ENCODE measurements at regions not wholly inside any gene's neighbourhood (a gene's known extent, or its start where the extent isn't known, plus 50 kb on each side); places are given as distances from the start of the nearest gene placed in this dataset.

DNA sequence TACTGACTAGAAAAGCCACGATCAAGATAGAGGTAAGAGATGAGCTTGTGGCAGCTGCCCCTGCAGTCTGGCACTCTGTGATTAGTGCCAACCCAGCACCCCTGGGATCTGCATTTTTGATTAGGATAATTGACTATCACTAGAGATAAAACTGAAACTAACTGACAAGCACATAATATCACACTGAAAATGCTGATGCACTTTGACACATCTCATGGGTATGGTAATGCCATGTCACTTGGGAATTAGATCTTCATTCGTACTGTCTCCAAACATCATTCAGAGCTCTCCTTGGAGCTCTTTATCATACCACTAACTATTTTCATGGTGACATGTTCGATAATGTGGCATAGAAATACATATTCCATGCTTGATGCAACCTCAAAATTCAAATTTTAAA is 612.9 kb upstream of the BTBD3 start:
- Histone ChIP-seq H4K20me1 (ENCODE audit: insufficient read depth, low read length, poor library complexity, severe bottlenecking) (no peaks in the 10 kb centered on the region), H3K27me3 (ENCODE audit: insufficient read depth, low read length, poor library complexity, severe bottlenecking) (no peaks in the 10 kb centered on the region), H2AFZ (ENCODE audit: low read length) (no peak overlapping the region), H3K9me3 (ENCODE audit: insufficient read depth, low read depth, low read length) (no peaks in the 10 kb centered on the region), H3F3A (ENCODE audit: low read depth) (no peaks in the 10 kb centered on the region), H3K9ac (ENCODE audit: low read depth, low read length, poor library complexity, severe bottlenecking) (no peak overlapping the region), H3K36me3 (ENCODE audit: insufficient read depth, low read length) (no peaks in the 10 kb centered on the region), H3K79me2 (ENCODE audit: insufficient read depth, low read length) (no peaks in the 10 kb centered on the region), H3K9me2 (replicated peaks; ENCODE audit: low read depth, low read length) (no peaks in the 10 kb centered on the region), H3K4me2 (ENCODE audit: low read depth, low read length, poor library complexity, severe bottlenecking) (no peak overlapping the region), H3K4me3 (ENCODE audit: low read length, poor library complexity, severe bottlenecking) (no peak overlapping the region), H3K4me1 (ENCODE audit: insufficient read depth, low read length, poor library complexity, severe bottlenecking) (no peaks in the 10 kb centered on the region)
- no peak for TF ChIP-seq EZH2phosphoT487 (IDR thresholded peaks at IDR 0.05; ENCODE audit: borderline replicate concordance)
- TF ChIP-seq, protein P1, sequence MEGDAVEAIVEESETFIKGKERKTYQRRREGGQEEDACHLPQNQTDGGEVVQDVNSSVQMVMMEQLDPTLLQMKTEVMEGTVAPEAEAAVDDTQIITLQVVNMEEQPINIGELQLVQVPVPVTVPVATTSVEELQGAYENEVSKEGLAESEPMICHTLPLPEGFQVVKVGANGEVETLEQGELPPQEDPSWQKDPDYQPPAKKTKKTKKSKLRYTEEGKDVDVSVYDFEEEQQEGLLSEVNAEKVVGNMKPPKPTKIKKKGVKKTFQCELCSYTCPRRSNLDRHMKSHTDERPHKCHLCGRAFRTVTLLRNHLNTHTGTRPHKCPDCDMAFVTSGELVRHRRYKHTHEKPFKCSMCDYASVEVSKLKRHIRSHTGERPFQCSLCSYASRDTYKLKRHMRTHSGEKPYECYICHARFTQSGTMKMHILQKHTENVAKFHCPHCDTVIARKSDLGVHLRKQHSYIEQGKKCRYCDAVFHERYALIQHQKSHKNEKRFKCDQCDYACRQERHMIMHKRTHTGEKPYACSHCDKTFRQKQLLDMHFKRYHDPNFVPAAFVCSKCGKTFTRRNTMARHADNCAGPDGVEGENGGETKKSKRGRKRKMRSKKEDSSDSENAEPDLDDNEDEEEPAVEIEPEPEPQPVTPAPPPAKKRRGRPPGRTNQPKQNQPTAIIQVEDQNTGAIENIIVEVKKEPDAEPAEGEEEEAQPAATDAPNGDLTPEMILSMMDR (conservative IDR thresholded peaks at IDR 0.05; ENCODE audit: low read length) = no peak

DNA sequence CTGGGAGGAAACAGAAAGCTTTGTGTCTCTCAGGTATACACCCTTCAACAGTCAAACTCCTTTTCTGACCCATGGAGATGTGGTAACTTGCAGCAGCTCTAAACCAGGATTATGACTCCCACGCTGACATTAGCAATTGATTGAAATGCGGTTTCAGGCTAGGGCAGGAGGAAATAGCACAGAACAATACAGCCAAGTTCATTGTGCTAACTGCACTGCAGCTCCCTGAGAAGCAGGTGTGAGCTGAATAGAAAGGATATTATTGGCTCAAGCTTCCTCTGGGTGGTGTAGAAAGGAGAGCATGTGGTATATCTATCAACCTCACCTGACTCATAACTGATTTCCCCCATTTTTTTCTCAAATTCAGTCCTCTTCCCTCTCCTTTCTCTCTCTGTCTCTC is 612.3 kb upstream of the BTBD3 start:
- H3K4me1 ChIP-seq (ENCODE audit: insufficient read depth, low read length, poor library complexity, severe bottlenecking) = no peaks in the 10 kb centered on the region

DNA sequence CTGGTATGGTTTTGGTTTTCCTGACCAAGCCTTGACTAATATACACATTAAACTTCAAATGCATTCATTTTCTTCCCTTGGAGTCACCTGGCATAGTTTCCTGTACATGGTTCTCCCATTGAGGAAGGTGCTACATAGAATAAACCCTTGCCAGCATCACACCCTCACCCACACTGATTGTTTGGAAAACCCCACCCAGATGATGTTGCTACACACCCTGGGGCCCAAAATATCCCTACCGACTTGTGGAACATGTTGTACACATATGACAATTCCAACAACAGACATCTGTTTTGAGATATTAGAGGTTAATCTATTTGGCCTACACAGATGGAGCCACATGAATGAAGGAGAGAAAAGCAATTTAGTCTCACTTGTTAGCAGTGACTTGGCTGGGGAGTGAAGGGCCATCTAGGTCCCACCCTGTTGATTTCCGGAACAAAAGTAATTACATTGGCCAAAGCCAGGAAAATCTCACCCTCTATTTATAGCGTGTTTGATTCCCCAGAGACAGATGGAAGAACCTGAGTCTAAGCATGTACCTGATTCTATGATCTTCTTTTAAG is 606.0 kb upstream of the BTBD3 start:
- H3K4me3 ChIP-seq (ENCODE audit: low read length, poor library complexity, severe bottlenecking) = no peak overlapping the region
- TF ChIP-seq, protein P1 (conservative IDR thresholded peaks at IDR 0.05; ENCODE audit: low read length) = no peak
- no peak for TF ChIP-seq EZH2phosphoT487 (IDR thresholded peaks at IDR 0.05; ENCODE audit: borderline replicate concordance)
- H3K4me2 ChIP-seq (ENCODE audit: low read depth, low read length, poor library complexity, severe bottlenecking) = no peak overlapping the region
- H3K9ac ChIP-seq (ENCODE audit: low read depth, low read length, poor library complexity, severe bottlenecking) = no peak overlapping the region
- no peak overlapping the region for H2AFZ ChIP-seq (ENCODE audit: low read length)
- no peaks in the 10 kb centered on the region for H3K9me3 ChIP-seq (ENCODE audit: insufficient read depth, low read depth, low read length)
- no peaks in the 10 kb centered on the region for H3F3A ChIP-seq (ENCODE audit: low read depth)
- H3K79me2 ChIP-seq (ENCODE audit: insufficient read depth, low read length) = no peaks in the 10 kb centered on the region
- H3K36me3 ChIP-seq (ENCODE audit: insufficient read depth, low read length) = no peaks in the 10 kb centered on the region
- H3K27me3 ChIP-seq (ENCODE audit: insufficient read depth, low read length, poor library complexity, severe bottlenecking) = no peaks in the 10 kb centered on the region
- no peaks in the 10 kb centered on the region for H4K20me1 ChIP-seq (ENCODE audit: insufficient read depth, low read length, poor library complexity, severe bottlenecking)
- no peaks in the 10 kb centered on the region; the same call in 1 of the 2 replicates for H3K9me2 ChIP-seq (replicated peaks; ENCODE audit: low read depth, low read length)
- H3K4me1 ChIP-seq (ENCODE audit: insufficient read depth, low read length, poor library complexity, severe bottlenecking) = no peaks in the 10 kb centered on the region

More for the DNA sequence above, 612.3 kb upstream of the BTBD3 start:
- Histone ChIP-seq H2AFZ (ENCODE audit: low read length) (no peak overlapping the region), H3F3A (ENCODE audit: low read depth) (no peaks in the 10 kb centered on the region), H3K79me2 (ENCODE audit: insufficient read depth, low read length) (no peaks in the 10 kb centered on the region), H3K4me3 (ENCODE audit: low read length, poor library complexity, severe bottlenecking) (no peak overlapping the region), H3K9ac (ENCODE audit: low read depth, low read length, poor library complexity, severe bottlenecking) (no peak overlapping the region), H3K36me3 (ENCODE audit: insufficient read depth, low read length) (no peaks in the 10 kb centered on the region), H3K9me3 (ENCODE audit: insufficient read depth, low read depth, low read length) (no peaks in the 10 kb centered on the region), H3K4me2 (ENCODE audit: low read depth, low read length, poor library complexity, severe bottlenecking) (no peak overlapping the region), H3K27me3 (ENCODE audit: insufficient read depth, low read length, poor library complexity, severe bottlenecking) (no peaks in the 10 kb centered on the region), H3K9me2 (replicated peaks; ENCODE audit: low read depth, low read length) (no peaks in the 10 kb centered on the region), H4K20me1 (ENCODE audit: insufficient read depth, low read length, poor library complexity, severe bottlenecking) (no peaks in the 10 kb centered on the region)
- TF ChIP-seq, protein P1 (conservative IDR thresholded peaks at IDR 0.05; ENCODE audit: low read length) = no peak
- no peak for TF ChIP-seq EZH2phosphoT487 (IDR thresholded peaks at IDR 0.05; ENCODE audit: borderline replicate concordance)
